ENCODE measurements at regions not wholly inside any gene's neighbourhood (a gene's known extent, or its start where the extent isn't known, plus 50 kb on each side); places are given as distances from the start of the nearest gene placed in this dataset.

DNA sequence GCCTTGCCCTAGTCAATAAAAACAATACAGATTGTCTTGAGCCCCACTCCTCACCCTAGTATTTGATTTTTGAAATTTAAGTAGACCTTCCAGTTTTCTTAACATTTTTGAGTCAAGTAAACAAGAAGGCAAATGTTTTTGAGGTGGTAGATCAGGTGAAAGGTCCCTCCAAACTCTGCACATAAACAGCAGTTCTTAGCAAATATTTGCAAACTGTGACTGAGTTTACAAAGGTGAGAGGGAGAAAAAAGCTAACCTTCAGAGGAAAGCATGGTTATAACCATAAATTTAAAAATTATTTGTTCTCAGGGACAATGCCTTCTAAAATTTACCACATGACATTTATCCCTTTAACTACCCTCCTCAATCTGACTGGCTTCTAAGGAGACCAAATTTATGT lies 84.6 kb upstream of the PCDH17 start:
- Histone ChIP-seq H3K79me2 (ENCODE audit: control insufficient read depth, insufficient read depth, low read length) (no peaks in the 10 kb centered on the region), H3K27ac (ENCODE audit: insufficient read depth, low read length) (no peak overlapping the region), H3K4me1 (ENCODE audit: control insufficient read depth, extremely low read depth, insufficient read depth, low read length) (no peaks in the 10 kb centered on the region), H4K20me1 (ENCODE audit: control insufficient read depth, extremely low read depth, insufficient read depth, low read length) (no peaks in the 10 kb centered on the region), H3K27me3 (ENCODE audit: control insufficient read depth, insufficient read depth, low read length) (no peaks in the 10 kb centered on the region), H3K9me3 (ENCODE audit: control insufficient read depth, insufficient read depth, low read depth, low read length) (no peaks in the 10 kb centered on the region), H3K4me2 (ENCODE audit: extremely low read depth, insufficient read depth, low read length) (no peak overlapping the region), H3K4me3 (replicated peaks in 1 of 4; ENCODE audit: control extremely low read depth in 1 of 4, insufficient read depth in 1 of 4, low read depth in 3 of 4, low read length in 4 of 4) (no peak overlapping the region), H3K9ac (ENCODE audit: insufficient read depth, low read length) (no peak overlapping the region), H3K36me3 (ENCODE audit: control insufficient read depth, insufficient read depth, low read length) (no peaks in the 10 kb centered on the region), H2AFZ (ENCODE audit: low read length) (no peak overlapping the region)
- DNase-seq (ENCODE audit: low read depth in 2 of 2) = no peak
- TF ChIP-seq EZH2 (IDR thresholded peaks at IDR 0.05; ENCODE audit: low read length, missing control alignments) = no peak

GRCh38 chr13:57552437-57552836 lies 79.1 kb upstream of the PCDH17 start:
- no peaks in the 10 kb centered on the region for H3K27me3 ChIP-seq (ENCODE audit: control insufficient read depth, insufficient read depth, low read length)
- no peaks in the 10 kb centered on the region for H3K79me2 ChIP-seq (ENCODE audit: control insufficient read depth, insufficient read depth, low read length)
- no peak overlapping the region for H3K4me3 ChIP-seq (replicated peaks in 1 of 4; ENCODE audit: control extremely low read depth in 1 of 4, insufficient read depth in 1 of 4, low read depth in 3 of 4, low read length in 4 of 4)
- H3K27ac ChIP-seq (ENCODE audit: insufficient read depth, low read length) = no peak overlapping the region
- TF ChIP-seq CTCF (conservative IDR thresholded peaks at IDR 0.05 in 1 of 2, IDR thresholded peaks at IDR 0.05 in 1 of 2; ENCODE audit: low read depth in 1 of 2, low read length in 2 of 2) (no peak), EZH2 (IDR thresholded peaks at IDR 0.05; ENCODE audit: low read length, missing control alignments) (no peak)
- H3K4me1 ChIP-seq (ENCODE audit: control insufficient read depth, extremely low read depth, insufficient read depth, low read length) = no peaks in the 10 kb centered on the region
- H3K36me3 ChIP-seq (ENCODE audit: control insufficient read depth, insufficient read depth, low read length) = no peaks in the 10 kb centered on the region
- no peaks in the 10 kb centered on the region for H4K20me1 ChIP-seq (ENCODE audit: control insufficient read depth, extremely low read depth, insufficient read depth, low read length)
- no peaks in the 10 kb centered on the region for H3K9me3 ChIP-seq (ENCODE audit: control insufficient read depth, insufficient read depth, low read depth, low read length)
- no peak overlapping the region for H2AFZ ChIP-seq (ENCODE audit: low read length)
- no peak overlapping the region for H3K4me2 ChIP-seq (ENCODE audit: extremely low read depth, insufficient read depth, low read length)
- H3K9ac ChIP-seq (ENCODE audit: insufficient read depth, low read length) = no peak overlapping the region
- no peak for DNase-seq (ENCODE audit: low read depth in 2 of 2)

DNA sequence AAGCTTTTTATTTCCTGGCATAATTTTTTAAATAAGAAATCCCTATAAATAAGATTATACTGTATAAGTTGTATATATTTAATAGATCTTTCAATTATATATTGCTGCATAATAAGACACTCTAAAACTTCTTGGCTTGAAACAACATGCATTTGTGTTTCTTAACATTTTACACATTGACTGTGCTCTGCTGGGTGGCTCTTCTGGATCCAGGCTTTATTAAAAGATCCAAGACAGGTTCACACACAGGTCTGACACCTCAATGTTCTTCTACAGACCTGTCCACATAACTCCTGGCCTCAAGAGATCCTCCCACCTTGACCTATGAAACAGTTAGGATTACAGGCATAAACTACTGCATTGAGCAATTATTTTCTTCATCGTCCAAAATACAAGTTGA lies 77.6 kb upstream of the PCDH17 start:
- Histone ChIP-seq H4K20me1 (ENCODE audit: control insufficient read depth, extremely low read depth, insufficient read depth, low read length) (no peaks in the 10 kb centered on the region), H3K36me3 (ENCODE audit: control insufficient read depth, insufficient read depth, low read length) (no peaks in the 10 kb centered on the region), H3K4me1 (ENCODE audit: control insufficient read depth, extremely low read depth, insufficient read depth, low read length) (no peaks in the 10 kb centered on the region), H3K4me2 (ENCODE audit: extremely low read depth, insufficient read depth, low read length) (no peak overlapping the region), H3K4me3 (replicated peaks in 1 of 4; ENCODE audit: control extremely low read depth in 1 of 4, insufficient read depth in 1 of 4, low read depth in 3 of 4, low read length in 4 of 4) (no peak overlapping the region), H2AFZ (ENCODE audit: low read length) (no peak overlapping the region), H3K27ac (ENCODE audit: insufficient read depth, low read length) (no peak overlapping the region), H3K27me3 (ENCODE audit: control insufficient read depth, insufficient read depth, low read length) (no peaks in the 10 kb centered on the region), H3K79me2 (ENCODE audit: control insufficient read depth, insufficient read depth, low read length) (no peaks in the 10 kb centered on the region), H3K9ac (ENCODE audit: insufficient read depth, low read length) (no peak overlapping the region), H3K9me3 (ENCODE audit: control insufficient read depth, insufficient read depth, low read depth, low read length) (no peaks in the 10 kb centered on the region)
- DNase-seq (ENCODE audit: low read depth in 2 of 2) = no peak
- TF ChIP-seq CTCF (conservative IDR thresholded peaks at IDR 0.05 in 1 of 2, IDR thresholded peaks at IDR 0.05 in 1 of 2; ENCODE audit: low read depth in 1 of 2, low read length in 2 of 2) (no peak), EZH2 (IDR thresholded peaks at IDR 0.05; ENCODE audit: low read length, missing control alignments) (no peak)
